Transverse colon (tissue), 4 donors: ENCODE measurements at regions not wholly inside any gene's neighbourhood (a gene's known extent, or its start where the extent isn't known, plus 50 kb on each side); places are given as distances from the start of the nearest gene placed in this dataset.

ENCODE experiments used
- DNase-seq: peaks from one replicate; pipeline ENCODE4 v3.0.0-alpha.2; 2019
- H3K27ac ChIP-seq, 4 donors: fragments of 200-600 bp; sonication (generic); 2 replicates each; pipeline ENCODE4 v1.5.1; 2016 to 2018; ENCODE audit warnings: inconsistent platforms in 4 of 4
- H3K27me3 ChIP-seq: fragments of 200-600 bp; sonication (generic); 2 replicates; pipeline ENCODE4 v1.5.1; 2017; ENCODE audit warnings: inconsistent platforms
- H3K36me3 ChIP-seq, 4 donors: fragments of 200-600 bp; sonication (generic); 2 replicates each; pipeline ENCODE4 v1.5.1; 2017 to 2019; ENCODE audit warnings: inconsistent platforms in 4 of 4
- H3K4me1 ChIP-seq, 4 donors: fragments of 200-600 bp; sonication (generic); 2 replicates each; pipeline ENCODE4 v1.5.1; 2017 to 2020; ENCODE audit warnings: inconsistent platforms in 4 of 4
- H3K4me3 ChIP-seq, 4 donors: fragments of 200-600 bp; sonication (generic); 1 replicate in 1 of 4; 2 replicates in 3 of 4; pipeline versions ENCODE4 v1.5.1 to v1.6.1; 2017 to 2019; ENCODE audit warnings: inconsistent platforms in 4 of 4
- H3K9me3 ChIP-seq, 2 donors: fragments of 200-600 bp; sonication (generic); 2 replicates each; pipeline ENCODE4 v1.5.1; 2017 to 2019; ENCODE audit warnings: inconsistent platforms in 2 of 2
- CTCF ChIP-seq, 5 experiments: fragments of 200-600 bp in 3 of 5; fragments of 450-650 bp in 2 of 5; sonication (generic) in 3 of 5; IDR thresholded peaks; 1 replicate in 2 of 5; 2 replicates in 3 of 5; pipeline ENCODE4 v1.5.1; 2016 to 2017; ENCODE audit warnings: antibody characterized with exemption in 5 of 5, inconsistent platforms in 3 of 5, mild to moderate bottlenecking in 2 of 5, moderate library complexity in 1 of 5
- EP300 ChIP-seq: sonication (generic); formaldehyde crosslinking; IDR thresholded peaks from one replicate; pipeline ENCODE4 v1.6.1; 2017; ENCODE audit warnings: antibody characterized with exemption, low read depth
- POLR2A ChIP-seq: fragments of 450-650 bp; IDR thresholded peaks from one replicate; pipeline ENCODE4 v1.6.1; 2016; ENCODE audit warnings: antibody characterized with exemption, mild to moderate bottlenecking, moderate library complexity
- POLR2AphosphoS5 ChIP-seq, 3 donors: sonication (generic); formaldehyde crosslinking; IDR thresholded peaks; one replicate each; pipeline ENCODE4 v1.6.1; 2016; ENCODE audit warnings: antibody characterized with exemption in 3 of 3
- WGBS, 2 donors: methylation state at CpG; one replicate each; pipeline ENCODE4 v1.1.5; 2018; ENCODE audit warnings: low coverage in 1 of 2; 5-methylcytosine and 5-hydroxymethylcytosine counted together
- in situ Hi-C, 4 donors: fragments of 200-750 bp; cut with MboI; loops; one replicate each; pipeline versions ENCODE4 v1.15.0 to v1.15.1; 2017; ENCODE audit warnings: low sequenced_read_pairs in 3 of 4, low pct_ligation_motif_present in 1 of 4, low pct_unique_long_range_greater_than_20kb in 1 of 4
- intact Hi-C: fragments of 100-400 bp; cut with DNase I; formaldehyde crosslinking; loops from one replicate; pipeline ENCODE4 v1.15.1; 2023; ENCODE audit warnings: low total_unique reads

- Histone ChIP-seq H3K27ac (no peak overlapping the region), H3K36me3 (no peaks in the 10 kb centered on the region), H3K4me1 (no peaks in the 10 kb centered on the region), H3K4me3 (no peak overlapping the region), H3K27me3 (no peaks in the 10 kb centered on the region), H3K9me3 (no peaks in the 10 kb centered on the region)
- in situ Hi-C loops (no loop called here), intact Hi-C loops (no loop called here)
- no peak for TF ChIP-seq POLR2AphosphoS5 (IDR thresholded peaks at IDR 0.05)
- 88% methylated on average over 1 of the region's 1 CpG; no CpG with 5 or more reads in 1 of the 2 donors for WGBS, 2 donors
- DNase-seq: no peak
Observed at GRCh38 chr5:128800377-128800776, 164.9 kb upstream of the SLC27A6 start.

- Histone ChIP-seq H3K27ac (no peak overlapping the region), H3K9me3 (no peaks in the 10 kb centered on the region), H3K27me3 (no peaks in the 10 kb centered on the region), H3K4me3 (no peak overlapping the region), H3K4me1 (no peaks in the 10 kb centered on the region), H3K36me3 (no peaks in the 10 kb centered on the region)
- no peak for TF ChIP-seq EP300
- TF ChIP-seq POLR2AphosphoS5 (IDR thresholded peaks at IDR 0.05): no peak
- TF ChIP-seq POLR2A: no peak
- no peak for TF ChIP-seq CTCF (IDR thresholded peaks at IDR 0.05)
- no peak for DNase-seq
- in situ Hi-C loops (no loop called here), intact Hi-C loops (no loop called here)
- 73 to 78% methylated on average over 4 of the region's 4 CpGs for WGBS, 2 donors
Observed at GRCh38 chr5:128813317-128814070, 151.8 kb upstream of the SLC27A6 start.

GRCh38 chr5:128815201-128815600, 150.1 kb upstream of the SLC27A6 start:
- WGBS, 2 donors: 67 to 100% methylated on average over 1 to 5 of the region's 5 CpGs
- no peak for TF ChIP-seq POLR2AphosphoS5 (IDR thresholded peaks at IDR 0.05)
- TF ChIP-seq POLR2A: no peak
- TF ChIP-seq EP300: no peak
- no peak for TF ChIP-seq CTCF (IDR thresholded peaks at IDR 0.05)
- in situ Hi-C loops (no loop called here), intact Hi-C loops (no loop called here)
- H3K9me3 ChIP-seq: no peaks in the 10 kb centered on the region
- no peak overlapping the region for H3K27ac ChIP-seq
- no peaks in the 10 kb centered on the region for H3K4me1 ChIP-seq
- DNase-seq: no peak
- H3K27me3 ChIP-seq: no peaks in the 10 kb centered on the region
- no peak overlapping the region for H3K4me3 ChIP-seq
- H3K36me3 ChIP-seq: no peaks in the 10 kb centered on the region

- no peak for TF ChIP-seq EP300
- TF ChIP-seq POLR2A: no peak
- no peak for TF ChIP-seq POLR2AphosphoS5 (IDR thresholded peaks at IDR 0.05)
Observed at GRCh38 chr5:128825826-128826225, 139.5 kb upstream of the SLC27A6 start.

GRCh38 chr5:128826275-128826674, 139.0 kb upstream of the SLC27A6 start:
- intact Hi-C loops (no loop called here), in situ Hi-C loops (loop anchor here in 1 of 4 donors (25.0 kb wide), 1 partner anchor 614 kb away; no protein-coding TSS in a partner anchor)
- TF ChIP-seq EP300 (no peak), POLR2A (no peak), CTCF (IDR thresholded peaks at IDR 0.05) (no peak), POLR2AphosphoS5 (IDR thresholded peaks at IDR 0.05) (no peak)
- no peaks in the 10 kb centered on the region for H3K36me3 ChIP-seq
- no peaks in the 10 kb centered on the region for H3K27me3 ChIP-seq
- H3K4me3 ChIP-seq: no peak overlapping the region
- H3K4me1 ChIP-seq: no peaks in the 10 kb centered on the region
- 65 to 67% methylated on average over 1 of the region's 1 CpG for WGBS, 2 donors
- DNase-seq: no peak
- no peaks in the 10 kb centered on the region for H3K9me3 ChIP-seq
- no peak overlapping the region for H3K27ac ChIP-seq

More at GRCh38 chr5:128825826-128826225, 139.5 kb upstream of the SLC27A6 start:
- WGBS, 2 donors: 67 to 86% methylated on average over 1 of the region's 1 CpG
- Histone ChIP-seq H3K4me1 (no peaks in the 10 kb centered on the region), H3K4me3 (no peak overlapping the region), H3K9me3 (no peaks in the 10 kb centered on the region), H3K27me3 (no peaks in the 10 kb centered on the region), H3K36me3 (no peaks in the 10 kb centered on the region), H3K27ac (no peak overlapping the region)
- DNase-seq: no peak
- intact Hi-C loops: no loop called here
- in situ Hi-C loops: loop anchor here in 1 of 4 donors (25.0 kb wide), 1 partner anchor 614 kb away; no protein-coding TSS in a partner anchor
